HEK293 (cell line): ENCODE measurements at regions not wholly inside any gene's neighbourhood (a gene's known extent, or its start where the extent isn't known, plus 50 kb on each side); places are given as distances from the start of the nearest gene placed in this dataset.

Experiments
- REST ChIP-seq: fragments of 450-650 bp; formaldehyde crosslinking; IDR thresholded peaks from 2 replicates; pipeline ENCODE4 v1.5.1; 2016; ENCODE audit warnings: missing biosample characterization, missing genetic modification characterization
- ZBTB1 ChIP-seq: fragments of 450-650 bp; formaldehyde crosslinking; IDR thresholded peaks from 2 replicates; pipeline ENCODE4 v1.5.1; 2016; ENCODE audit warnings: missing biosample characterization, missing genetic modification characterization
- ZBTB49 ChIP-seq: fragments of 450-650 bp; formaldehyde crosslinking; IDR thresholded peaks from 2 replicates; pipeline ENCODE4 v1.5.1; 2016; ENCODE audit warnings: missing biosample characterization, missing genetic modification characterization, low read depth
- ZFP41 ChIP-seq: fragments of 450-650 bp; formaldehyde crosslinking; IDR thresholded peaks from 2 replicates; pipeline ENCODE4 v1.5.1; 2016; ENCODE audit warnings: missing biosample characterization, missing genetic modification characterization, borderline replicate concordance
- ZNF121 ChIP-seq: fragments of 450-650 bp; formaldehyde crosslinking; IDR thresholded peaks from 2 replicates; pipeline ENCODE4 v1.5.1; 2016; ENCODE audit warnings: missing biosample characterization, missing genetic modification characterization
- ZNF132 ChIP-seq: fragments of 450-650 bp; formaldehyde crosslinking; IDR thresholded peaks from 2 replicates; pipeline ENCODE4 v1.5.1; 2017; ENCODE audit warnings: missing biosample characterization, missing genetic modification characterization, borderline replicate concordance
- ZNF488 ChIP-seq: fragments of 450-650 bp; formaldehyde crosslinking; IDR thresholded peaks from 2 replicates; pipeline ENCODE4 v1.5.1; 2016; ENCODE audit warnings: missing biosample characterization, missing genetic modification characterization
- ZNF510 ChIP-seq: fragments of 450-650 bp; formaldehyde crosslinking; IDR thresholded peaks from 2 replicates; pipeline ENCODE4 v1.5.1; 2018; ENCODE audit warnings: mild to moderate bottlenecking, missing genetic modification characterization, missing biosample characterization; ENCODE audit not compliant: insufficient replicate concordance
- ZNF701 ChIP-seq: fragments of 450-650 bp; formaldehyde crosslinking; IDR thresholded peaks from 2 replicates; pipeline ENCODE4 v1.5.1; 2016; ENCODE audit warnings: missing biosample characterization, missing genetic modification characterization
- TF ChIP-seq, protein P1 (sequence below): fragments of 450-650 bp; formaldehyde crosslinking; IDR thresholded peaks from 2 replicates; pipeline ENCODE4 v1.5.1; 2016; ENCODE audit warnings: missing biosample characterization, missing genetic modification characterization

DNA sequence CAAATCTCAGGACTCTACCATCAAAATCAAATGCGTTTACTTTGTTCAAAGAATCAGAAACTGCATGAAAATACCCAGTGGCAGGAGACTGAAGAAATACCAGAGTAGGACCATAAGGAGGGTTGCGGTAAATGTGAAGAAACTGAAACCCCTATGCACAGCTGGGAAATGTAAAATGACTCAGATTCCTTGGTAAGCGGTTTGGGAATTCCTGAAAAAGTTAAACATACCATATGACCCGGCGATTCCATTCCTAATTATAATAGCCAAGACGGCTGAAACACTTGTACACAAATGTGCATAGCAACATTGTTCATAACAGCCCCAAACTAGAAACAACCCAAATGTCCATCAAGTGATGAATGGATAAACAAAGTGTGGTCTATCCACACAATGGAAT lies 114.1 kb upstream of the GRAMD1B start:
- no peak for TF ChIP-seq ZBTB49 (tag by site-specific recombination)
- TF ChIP-seq ZNF488 (tag by site-specific recombination), result no peak
- TF ChIP-seq, protein P1, sequence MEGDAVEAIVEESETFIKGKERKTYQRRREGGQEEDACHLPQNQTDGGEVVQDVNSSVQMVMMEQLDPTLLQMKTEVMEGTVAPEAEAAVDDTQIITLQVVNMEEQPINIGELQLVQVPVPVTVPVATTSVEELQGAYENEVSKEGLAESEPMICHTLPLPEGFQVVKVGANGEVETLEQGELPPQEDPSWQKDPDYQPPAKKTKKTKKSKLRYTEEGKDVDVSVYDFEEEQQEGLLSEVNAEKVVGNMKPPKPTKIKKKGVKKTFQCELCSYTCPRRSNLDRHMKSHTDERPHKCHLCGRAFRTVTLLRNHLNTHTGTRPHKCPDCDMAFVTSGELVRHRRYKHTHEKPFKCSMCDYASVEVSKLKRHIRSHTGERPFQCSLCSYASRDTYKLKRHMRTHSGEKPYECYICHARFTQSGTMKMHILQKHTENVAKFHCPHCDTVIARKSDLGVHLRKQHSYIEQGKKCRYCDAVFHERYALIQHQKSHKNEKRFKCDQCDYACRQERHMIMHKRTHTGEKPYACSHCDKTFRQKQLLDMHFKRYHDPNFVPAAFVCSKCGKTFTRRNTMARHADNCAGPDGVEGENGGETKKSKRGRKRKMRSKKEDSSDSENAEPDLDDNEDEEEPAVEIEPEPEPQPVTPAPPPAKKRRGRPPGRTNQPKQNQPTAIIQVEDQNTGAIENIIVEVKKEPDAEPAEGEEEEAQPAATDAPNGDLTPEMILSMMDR (tag by site-specific recombination), result no peak
- no peak for TF ChIP-seq ZNF132 (tag by site-specific recombination)
- TF ChIP-seq ZNF701 (tag by site-specific recombination), result no peak
- no peak for TF ChIP-seq REST (tag by site-specific recombination)
- TF ChIP-seq ZFP41, result no peak
- TF ChIP-seq ZNF121 (tag by site-specific recombination), result no peak
- no peak for TF ChIP-seq ZNF510
- TF ChIP-seq ZBTB1 (tag by site-specific recombination), result no peak
